NT2/D1 (cell line): ENCODE measurements at regions not wholly inside any gene's neighbourhood (a gene's known extent, or its start where the extent isn't known, plus 50 kb on each side); places are given as distances from the start of the nearest gene placed in this dataset.

Source experiments
- DNase-seq: peaks from one replicate; pipeline ENCODE4 v3.0.0-alpha.2; 2011; ENCODE audit warnings: low read depth, low spot score
- H3K27me3 ChIP-seq: 2 replicates; pipeline ENCODE4 v1.6.0; 2011; ENCODE audit warnings: mild to moderate bottlenecking; ENCODE audit not compliant: insufficient read length, insufficient read depth
- H3K36me3 ChIP-seq: 2 replicates; pipeline ENCODE4 v1.6.1; 2011; ENCODE audit warnings: mild to moderate bottlenecking, low read length, mixed read lengths; ENCODE audit not compliant: insufficient read depth, insufficient read length
- H3K4me1 ChIP-seq: 2 replicates; pipeline ENCODE4 v1.5.1; 2011; ENCODE audit not compliant: insufficient read depth, insufficient read length
- H3K4me3 ChIP-seq: 2 replicates; pipeline ENCODE4 v1.5.1; 2011; ENCODE audit warnings: low read depth; ENCODE audit not compliant: insufficient read length
- H3K9ac ChIP-seq: 2 replicates; pipeline ENCODE4 v1.6.0; 2011; ENCODE audit warnings: low read depth; ENCODE audit not compliant: insufficient read length
- H3K9me3 ChIP-seq: 2 replicates; pipeline ENCODE4 v1.5.1; 2011; ENCODE audit warnings: mild to moderate bottlenecking, low read length; ENCODE audit not compliant: insufficient read depth
- SUZ12 ChIP-seq: IDR thresholded peaks from 2 replicates; pipeline ENCODE4 v1.6.1; 2011; ENCODE audit not compliant: insufficient read length, insufficient read depth; ENCODE audit errors: extremely low read depth
- YY1 ChIP-seq: IDR thresholded peaks from 2 replicates; pipeline ENCODE4 v1.6.1; 2011; ENCODE audit not compliant: insufficient read length, insufficient read depth
- ZNF274 ChIP-seq: IDR thresholded peaks from 2 replicates; pipeline ENCODE4 v1.6.1; 2011; ENCODE audit warnings: mild to moderate bottlenecking, low read depth, low read length

DNA sequence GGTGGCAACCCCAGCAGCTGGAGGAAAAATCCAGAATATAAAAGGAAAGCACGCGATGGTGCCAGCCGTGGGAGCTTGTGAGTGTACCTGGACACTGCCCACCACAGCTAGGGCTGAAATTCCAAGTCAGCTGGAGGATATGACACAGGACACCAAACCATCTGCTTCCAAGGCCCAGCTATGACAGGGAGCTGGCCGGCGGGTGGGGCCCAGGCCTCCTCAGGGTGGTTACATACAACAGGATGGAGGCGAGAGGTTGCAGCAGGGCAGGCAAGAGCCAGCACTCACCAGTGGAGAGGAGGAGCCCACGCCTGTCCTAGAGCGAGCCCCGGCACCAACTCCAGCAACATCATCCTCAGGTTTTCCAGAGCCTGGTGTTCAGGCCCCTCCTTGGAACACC lies 163.2 kb upstream of the RPL38 start:
- no peaks in the 10 kb centered on the region for H3K36me3 ChIP-seq
- no peaks in the 10 kb centered on the region for H3K9me3 ChIP-seq
- TF ChIP-seq SUZ12 (no peak), YY1 (no peak), ZNF274 (no peak)
- DNase-seq, result no peak
- no peaks in the 10 kb centered on the region for H3K4me1 ChIP-seq
- H3K27me3 ChIP-seq, result peaks cover 4% of the 10 kb centered on the region
- H3K9ac ChIP-seq, result no peak overlapping the region
- no peak overlapping the region for H3K4me3 ChIP-seq

DNA sequence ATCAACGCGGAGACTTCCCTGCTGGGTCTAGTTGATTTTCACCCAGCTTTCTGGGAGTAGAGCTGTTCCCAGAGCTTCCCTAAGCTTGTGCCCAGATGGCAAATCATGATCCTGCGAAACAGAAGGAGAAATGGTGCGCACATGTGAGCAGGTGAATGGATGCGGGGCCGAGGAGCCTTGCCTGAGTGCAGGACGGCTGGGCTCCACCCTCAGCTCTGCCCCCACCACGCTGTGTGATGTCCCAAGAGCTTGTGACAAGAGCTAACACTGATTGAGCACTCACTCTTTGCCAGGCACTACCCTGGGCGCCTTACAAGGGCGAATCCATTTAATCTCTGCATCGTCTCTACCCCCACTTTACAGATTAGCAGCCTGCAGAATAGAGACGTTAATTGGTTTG lies 162.7 kb upstream of the RPL38 start:
- Histone ChIP-seq H3K4me1 (no peaks in the 10 kb centered on the region), H3K4me3 (no peak overlapping the region), H3K9me3 (no peaks in the 10 kb centered on the region), H3K27me3 (no peaks in the 10 kb centered on the region), H3K36me3 (no peaks in the 10 kb centered on the region), H3K9ac (no peak overlapping the region)
- no peak for TF ChIP-seq SUZ12
- TF ChIP-seq ZNF274, result no peak
- TF ChIP-seq YY1, result no peak
- DNase-seq, result no peak

DNA sequence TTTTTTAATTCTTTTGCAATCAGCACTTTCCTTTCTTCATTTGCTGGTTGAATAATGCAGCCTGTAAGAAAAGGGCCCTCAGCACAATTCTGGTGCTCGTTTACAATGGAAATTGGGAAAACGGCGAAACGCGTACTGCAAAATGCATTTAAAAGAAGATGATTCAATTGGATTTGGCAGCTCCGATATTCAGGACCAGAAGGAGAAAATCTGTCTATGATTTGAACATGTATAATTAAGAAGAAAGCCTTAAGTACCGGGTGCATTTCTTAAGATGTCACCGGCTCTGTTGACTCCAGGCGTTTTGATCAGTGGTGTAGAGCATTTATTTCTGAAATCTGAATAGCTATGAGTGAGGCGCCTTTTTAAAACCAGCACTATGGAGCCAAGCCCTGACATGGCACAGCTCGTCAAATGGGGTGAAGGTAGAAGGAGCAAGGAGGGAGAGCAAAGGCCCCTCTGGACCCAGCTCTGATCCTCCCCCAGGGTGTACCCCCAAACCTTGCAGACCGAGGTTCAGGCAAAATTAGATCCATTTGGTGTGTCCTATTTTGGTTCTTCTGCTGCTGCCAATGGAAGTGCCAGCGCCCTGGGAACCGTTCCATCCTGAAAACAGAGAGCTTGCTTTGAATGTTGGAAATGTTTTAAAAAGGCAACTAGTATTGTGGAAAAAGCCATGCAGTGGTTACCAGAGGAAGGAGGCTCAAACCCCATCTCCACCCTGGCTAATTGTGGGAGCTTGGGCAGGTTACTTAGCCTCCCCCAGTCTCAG lies 161.4 kb upstream of the RPL38 start:
- Histone ChIP-seq H3K36me3 (no peaks in the 10 kb centered on the region), H3K9ac (no peak overlapping the region), H3K27me3 (no peaks in the 10 kb centered on the region), H3K4me3 (no peak overlapping the region), H3K4me1 (peaks cover 3% of the 10 kb centered on the region), H3K9me3 (no peaks in the 10 kb centered on the region)
- no peak for DNase-seq
- TF ChIP-seq YY1 (no peak), ZNF274 (no peak), SUZ12 (no peak)

DNA sequence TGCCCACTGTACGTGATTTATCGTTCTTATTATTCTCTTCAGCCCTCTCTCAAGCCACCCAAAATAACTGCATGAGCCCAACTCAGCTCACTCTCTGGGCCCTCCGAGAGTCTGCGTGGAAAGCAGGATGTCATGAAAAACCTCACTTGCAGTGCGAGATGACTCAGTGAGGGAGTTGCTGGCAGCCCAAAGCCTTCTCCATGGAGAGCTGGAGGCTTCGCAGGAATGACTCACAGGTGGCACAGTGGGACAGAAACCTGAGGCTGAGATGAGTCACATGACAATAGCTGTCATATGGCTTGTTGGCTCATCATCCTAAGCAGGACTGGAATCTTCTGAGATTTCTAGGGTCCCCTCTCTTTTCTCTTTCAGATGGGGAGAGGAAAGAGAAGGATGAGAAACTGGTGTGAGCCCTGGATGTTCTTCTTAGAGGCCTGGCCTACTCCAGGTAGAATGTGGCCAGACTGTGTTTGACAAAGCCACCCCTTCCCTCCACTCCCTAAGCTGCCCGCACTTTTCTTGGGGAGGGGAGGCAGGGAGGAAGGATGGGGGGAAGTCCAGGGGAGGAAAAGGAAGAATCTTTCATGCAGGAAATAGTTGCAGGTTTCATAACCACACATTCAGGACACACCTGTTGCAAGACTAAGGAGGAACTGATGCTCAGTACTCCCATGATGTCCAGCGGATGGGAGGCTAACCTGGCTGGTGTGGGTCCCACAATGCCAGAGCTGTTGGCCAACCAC lies 160.6 kb upstream of the RPL38 start:
- Histone ChIP-seq H3K9ac (no peak overlapping the region), H3K36me3 (no peaks in the 10 kb centered on the region), H3K27me3 (no peaks in the 10 kb centered on the region), H3K4me3 (no peak overlapping the region), H3K9me3 (no peaks in the 10 kb centered on the region), H3K4me1 (peaks cover 3% of the 10 kb centered on the region)
- TF ChIP-seq YY1 (no peak), ZNF274 (no peak), SUZ12 (no peak)
- DNase-seq, result no peak

DNA sequence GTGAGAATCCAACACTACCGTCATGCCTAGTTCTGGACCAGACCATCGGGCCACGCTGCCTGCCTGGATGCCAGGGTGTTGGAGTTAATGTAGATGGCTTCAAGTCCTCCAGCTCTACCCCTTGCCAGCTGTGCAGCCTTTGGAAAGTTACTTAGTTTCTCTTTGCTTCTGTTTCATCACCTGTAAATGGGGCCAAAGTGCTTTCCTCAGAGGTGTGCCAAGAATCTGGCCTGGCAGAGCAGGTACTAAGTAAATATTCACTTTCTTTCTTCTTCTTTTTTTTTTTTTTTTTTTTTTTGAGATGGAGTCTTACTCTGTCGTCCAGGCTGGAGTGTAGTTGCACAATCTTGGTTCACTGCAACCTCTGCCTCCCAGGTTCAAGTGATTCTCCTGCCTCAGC lies 159.5 kb upstream of the RPL38 start:
- DNase-seq, result no peak
- peaks cover 3% of the 10 kb centered on the region for H3K4me1 ChIP-seq
- no peak overlapping the region for H3K9ac ChIP-seq
- no peaks in the 10 kb centered on the region for H3K9me3 ChIP-seq
- H3K36me3 ChIP-seq, result no peaks in the 10 kb centered on the region
- no peaks in the 10 kb centered on the region for H3K27me3 ChIP-seq
- TF ChIP-seq SUZ12 (no peak), ZNF274 (no peak), YY1 (no peak)
- no peak overlapping the region for H3K4me3 ChIP-seq

DNA sequence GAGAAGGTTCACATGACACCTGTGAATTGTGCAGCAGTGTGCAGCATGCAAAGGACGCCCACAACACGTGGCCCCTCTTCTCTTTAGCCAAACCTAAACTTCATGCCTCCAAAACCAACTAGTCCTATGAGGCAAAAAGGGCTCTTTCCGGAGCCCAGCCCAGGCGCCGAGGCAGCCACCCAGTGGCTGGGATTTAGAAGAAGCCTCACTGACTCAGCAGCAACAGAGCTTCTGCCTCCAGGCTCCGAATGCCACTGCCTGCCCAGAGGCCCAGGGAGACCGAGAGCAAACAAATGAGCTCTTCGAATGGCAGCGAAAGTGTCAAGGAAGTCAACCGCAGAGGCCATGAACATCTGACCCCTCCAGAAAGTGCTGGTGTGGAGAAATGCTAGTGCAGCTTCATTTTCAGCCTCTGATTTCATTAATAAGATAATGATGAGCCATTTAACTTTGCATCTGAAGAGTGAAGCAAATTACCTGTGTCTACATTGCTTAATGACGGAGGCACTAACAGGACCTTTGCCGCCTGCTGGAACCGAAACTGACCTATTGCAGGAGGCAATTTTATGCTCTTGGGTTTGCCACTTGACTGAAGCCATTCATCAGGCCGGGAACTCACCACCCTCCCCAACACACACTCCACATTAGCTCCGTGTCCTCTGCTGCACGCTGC lies 157.7 kb upstream of the RPL38 start:
- DNase-seq, result no peak
- Histone ChIP-seq H3K4me3 (no peak overlapping the region), H3K36me3 (no peaks in the 10 kb centered on the region), H3K4me1 (peaks cover 3% of the 10 kb centered on the region), H3K9me3 (no peaks in the 10 kb centered on the region), H3K27me3 (no peaks in the 10 kb centered on the region), H3K9ac (no peak overlapping the region)
- TF ChIP-seq YY1 (no peak), ZNF274 (no peak), SUZ12 (no peak)

DNA sequence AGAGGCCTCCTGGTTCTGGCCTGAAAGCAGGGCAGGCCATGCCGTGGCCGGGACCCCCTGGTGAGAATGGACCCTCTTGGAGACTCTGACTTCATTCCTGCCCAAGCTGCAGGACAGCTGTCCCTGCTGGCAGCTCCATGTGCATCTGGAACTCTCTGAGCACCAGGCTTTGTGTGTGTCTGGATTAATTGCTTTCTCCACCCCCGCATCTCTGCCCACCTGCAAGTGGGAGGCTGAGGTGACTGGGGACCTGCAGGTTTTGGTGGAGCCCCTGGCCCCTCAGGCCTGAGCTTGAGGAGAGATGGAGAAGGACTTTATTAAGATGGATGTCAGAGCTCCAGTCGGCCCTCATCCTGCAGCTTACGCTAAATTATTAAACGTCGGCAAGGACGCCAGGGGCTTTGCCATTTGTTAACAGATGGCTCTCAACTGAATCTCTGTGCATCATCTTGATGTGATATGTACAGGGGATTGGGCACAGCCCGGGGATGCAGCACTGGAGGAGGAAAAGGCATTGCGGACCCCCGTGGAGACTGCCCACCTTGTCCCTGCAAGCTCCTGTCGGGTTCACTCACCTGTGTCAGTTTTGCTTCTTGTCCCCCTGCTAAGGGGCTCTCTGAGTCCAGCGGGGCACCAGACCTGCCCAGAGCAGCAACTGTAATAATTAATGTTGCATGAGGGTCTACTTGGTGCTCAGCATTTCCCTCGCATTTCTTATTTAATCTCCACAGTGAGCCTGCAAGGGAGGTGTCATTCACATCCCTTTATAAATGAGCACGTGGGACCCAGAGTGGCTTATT lies 154.1 kb upstream of the RPL38 start:
- no peak for DNase-seq
- Histone ChIP-seq H3K9me3 (no peaks in the 10 kb centered on the region), H3K9ac (no peak overlapping the region), H3K4me3 (no peak overlapping the region), H3K4me1 (peaks cover 9% of the 10 kb centered on the region), H3K27me3 (no peaks in the 10 kb centered on the region), H3K36me3 (no peaks in the 10 kb centered on the region)
- TF ChIP-seq SUZ12 (no peak), YY1 (no peak), ZNF274 (no peak)
